NCI-H524 treated with DMSO at 0.1 percent for 48 hours (cell line): ENCODE measurements at regions not wholly inside any gene's neighbourhood (a gene's known extent, or its start where the extent isn't known, plus 50 kb on each side); places are given as distances from the start of the nearest gene placed in this dataset.
"Not testable (repeated sequence)": the region's sequence is repeated elsewhere in the genome, so short reads cannot be mapped to it uniquely, and the experiment has no call there.

Source experiments
- DNase-seq: peaks from one replicate; lab custom pipeline; 2025; lab: John Stamatoyannopoulos, UW

- DNase-seq = no peak
Measured at GRCh38 chr3:118766306-118766669, 268.4 kb downstream of the IGSF11 start.

GRCh38 chr3:118772036-118772435, 262.6 kb downstream of the IGSF11 start:
- DNase-seq = no peak

GRCh38 chr3:118772547-118773011, 262.1 kb downstream of the IGSF11 start:
- no peak for DNase-seq

- no peak for DNase-seq
Measured at GRCh38 chr3:118775021-118775420, 259.6 kb downstream of the IGSF11 start.

GRCh38 chr3:118778201-118778600, 256.4 kb downstream of the IGSF11 start:
- DNase-seq = no peak

- no peak for DNase-seq
Measured at GRCh38 chr3:118781232-118781631, 253.4 kb downstream of the IGSF11 start.

GRCh38 chr3:118781839-118782238, 252.8 kb downstream of the IGSF11 start:
- DNase-seq = no peak

GRCh38 chr3:118782755-118783202, 251.9 kb downstream of the IGSF11 start:
- DNase-seq = no peak

GRCh38 chr3:118785415-118785814, 249.2 kb downstream of the IGSF11 start:
- no peak for DNase-seq

- DNase-seq = peak; percentile 8
Measured at GRCh38 chr3:118791246-118791645, 243.4 kb downstream of the IGSF11 start.

- DNase-seq = no peak
Measured at GRCh38 chr3:118792191-118792590, 242.5 kb downstream of the IGSF11 start.

- no peak for DNase-seq
Measured at GRCh38 chr3:118793176-118793575, 241.5 kb downstream of the IGSF11 start.

- no peak for DNase-seq
Measured at GRCh38 chr3:118799303-118799702, 235.3 kb downstream of the IGSF11 start.

- no peak for DNase-seq
Measured at GRCh38 chr3:118801899-118802298, 232.7 kb downstream of the IGSF11 start.

- no peak for DNase-seq
Measured at GRCh38 chr3:118802325-118803095, 232.1 kb downstream of the IGSF11 start.

- DNase-seq = no peak
Measured at GRCh38 chr3:118803096-118803476, 231.6 kb downstream of the IGSF11 start.

- no peak for DNase-seq
Measured at GRCh38 chr3:118805007-118805406, 229.6 kb downstream of the IGSF11 start.

- DNase-seq = no peak
Measured at GRCh38 chr3:118806423-118806822, 228.2 kb downstream of the IGSF11 start.

GRCh38 chr3:118807349-118807748, 227.3 kb downstream of the IGSF11 start:
- not testable (repeated sequence) for DNase-seq

GRCh38 chr3:118808723-118809122, 225.9 kb downstream of the IGSF11 start:
- no peak for DNase-seq

- DNase-seq = no peak
Measured at GRCh38 chr3:118809696-118810498, 224.7 kb downstream of the IGSF11 start.

GRCh38 chr3:118810499-118811035, 224.1 kb downstream of the IGSF11 start:
- no peak for DNase-seq

- DNase-seq = no peak
Measured at GRCh38 chr3:118811236-118811732, 223.4 kb downstream of the IGSF11 start.
